NCI-H2081 (cell line): ENCODE measurements at regions not wholly inside any gene's neighbourhood (a gene's known extent, or its start where the extent isn't known, plus 50 kb on each side); places are given as distances from the start of the nearest gene placed in this dataset.
"Not testable (repeated sequence)": the region's sequence is repeated elsewhere in the genome, so short reads cannot be mapped to it uniquely, and the experiment has no call there.

Experiments
- DNase-seq, 2 experiments: peaks; one replicate each; lab custom pipeline; 2025; lab: John Stamatoyannopoulos, UW

- no peak for DNase-seq
These were observed 615.6 kb upstream of the ADAMTS9 start for GRCh38 chr3:65303431-65303830.

- no peak for DNase-seq
These were observed 603.8 kb upstream of the ADAMTS9 start for GRCh38 chr3:65291448-65292125.

GRCh38 chr3:65288776-65289175 lies 601.0 kb upstream of the ADAMTS9 start:
- no peak for DNase-seq

- DNase-seq, result no peak
These were observed 598.2 kb upstream of the ADAMTS9 start for GRCh38 chr3:65285956-65286355.

- DNase-seq, result no peak
These were observed 597.2 kb upstream of the ADAMTS9 start for GRCh38 chr3:65284961-65285360.

GRCh38 chr3:65284546-65284945 lies 596.7 kb upstream of the ADAMTS9 start:
- DNase-seq, result no peak

- DNase-seq, result no peak
These were observed 591.5 kb upstream of the ADAMTS9 start for GRCh38 chr3:65279225-65279782.

GRCh38 chr3:65277798-65278197 lies 590.0 kb upstream of the ADAMTS9 start:
- peak in 1 of 2 experiments; percentile 42 for DNase-seq

- no peak for DNase-seq
These were observed 588.8 kb upstream of the ADAMTS9 start for GRCh38 chr3:65276551-65276950.

GRCh38 chr3:65268426-65268825 lies 580.6 kb upstream of the ADAMTS9 start:
- no peak for DNase-seq

- no peak for DNase-seq
These were observed 578.3 kb upstream of the ADAMTS9 start for GRCh38 chr3:65265942-65266590.

GRCh38 chr3:65265511-65265910 lies 577.7 kb upstream of the ADAMTS9 start:
- no peak for DNase-seq

GRCh38 chr3:65262548-65262947 lies 574.7 kb upstream of the ADAMTS9 start:
- no peak for DNase-seq

GRCh38 chr3:65259946-65260345 lies 572.1 kb upstream of the ADAMTS9 start:
- DNase-seq, result no peak

GRCh38 chr3:65252914-65253313 lies 565.1 kb upstream of the ADAMTS9 start:
- not testable (repeated sequence) for DNase-seq

GRCh38 chr3:65252266-65252665 lies 564.5 kb upstream of the ADAMTS9 start:
- DNase-seq, result no peak

GRCh38 chr3:65251375-65251774 lies 563.6 kb upstream of the ADAMTS9 start:
- no peak for DNase-seq

GRCh38 chr3:65246561-65246960 lies 558.8 kb upstream of the ADAMTS9 start:
- DNase-seq, result no peak

GRCh38 chr3:65245133-65246063 lies 557.6 kb upstream of the ADAMTS9 start:
- DNase-seq, result no peak

GRCh38 chr3:65240366-65240765 lies 552.6 kb upstream of the ADAMTS9 start:
- DNase-seq, result peak in 1 of 2 experiments; percentile 18

- DNase-seq, result no peak
These were observed 550.9 kb upstream of the ADAMTS9 start for GRCh38 chr3:65238652-65239051.

GRCh38 chr3:65234499-65234898 lies 546.7 kb upstream of the ADAMTS9 start:
- no peak for DNase-seq
